Stimulated activated CD8-positive, alpha-beta memory T cell treated with anti-CD3 and anti-CD28 coated beads, Interleukin-15, amount 100 ng/mL, for 4 hours (primary cell): ENCODE measurements at regions not wholly inside any gene's neighbourhood (a gene's known extent, or its start where the extent isn't known, plus 50 kb on each side); places are given as distances from the start of the nearest gene placed in this dataset.

Source experiments
- DNase-seq, 2 donors: peaks; one replicate each; pipeline ENCODE4 v3.0.0-alpha.2; 2020; ENCODE audit warnings: low read depth in 2 of 2

DNA sequence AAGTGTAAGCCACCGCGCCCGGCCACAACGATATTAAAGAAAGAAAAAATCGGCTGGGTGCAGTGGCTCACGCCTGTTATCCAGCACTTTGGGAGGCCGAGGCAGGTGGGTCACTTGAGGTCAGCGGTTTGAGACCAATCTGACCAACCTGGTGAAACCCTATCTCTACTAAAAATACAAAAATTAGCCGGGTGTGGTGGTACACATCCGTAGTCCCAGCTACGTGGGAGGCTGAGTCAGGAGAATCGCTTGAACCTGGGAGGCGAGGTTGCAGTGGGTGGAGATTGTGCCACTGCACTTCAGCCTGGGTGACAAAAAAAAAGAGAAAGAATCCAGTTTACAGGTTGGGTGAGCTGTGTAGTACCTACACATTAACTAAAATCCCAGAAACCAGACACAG is 99.9 kb upstream of the CACNA1A start:
- DNase-seq, result no peak

DNA sequence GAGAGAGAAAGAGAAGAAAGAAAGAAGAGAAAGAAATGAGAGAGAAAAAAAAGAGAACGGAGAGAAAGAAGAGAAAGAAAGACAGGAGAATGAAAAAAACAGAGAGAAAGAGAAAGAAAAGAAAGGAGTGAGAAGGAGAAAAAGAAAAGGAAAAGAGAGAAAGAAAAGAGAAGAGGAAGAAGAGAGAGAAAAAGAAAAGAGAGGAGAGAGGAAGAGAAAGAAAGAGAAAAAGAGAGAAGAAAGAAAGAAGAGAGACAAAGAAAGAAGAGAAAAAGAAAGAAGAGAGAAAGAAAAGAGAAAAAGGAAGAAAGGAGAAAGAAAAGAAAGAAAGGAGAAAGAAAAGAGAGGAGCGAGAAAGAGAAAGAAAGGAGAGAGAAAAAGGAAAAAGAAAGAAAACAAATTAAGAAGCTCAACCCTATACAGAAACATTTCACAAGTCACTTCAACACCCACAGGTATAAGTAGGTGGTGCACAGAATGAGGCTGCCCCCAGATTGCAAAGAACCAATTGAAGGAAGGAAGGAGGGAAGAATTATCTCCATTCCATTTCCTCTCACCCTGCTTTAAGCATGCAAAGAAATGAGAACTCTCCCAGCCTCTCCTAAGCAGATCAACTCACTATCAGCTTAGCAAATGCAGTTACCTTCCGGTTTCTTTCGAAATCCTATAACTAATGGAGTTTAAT is 98.8 kb upstream of the CACNA1A start:
- no peak for DNase-seq

DNA sequence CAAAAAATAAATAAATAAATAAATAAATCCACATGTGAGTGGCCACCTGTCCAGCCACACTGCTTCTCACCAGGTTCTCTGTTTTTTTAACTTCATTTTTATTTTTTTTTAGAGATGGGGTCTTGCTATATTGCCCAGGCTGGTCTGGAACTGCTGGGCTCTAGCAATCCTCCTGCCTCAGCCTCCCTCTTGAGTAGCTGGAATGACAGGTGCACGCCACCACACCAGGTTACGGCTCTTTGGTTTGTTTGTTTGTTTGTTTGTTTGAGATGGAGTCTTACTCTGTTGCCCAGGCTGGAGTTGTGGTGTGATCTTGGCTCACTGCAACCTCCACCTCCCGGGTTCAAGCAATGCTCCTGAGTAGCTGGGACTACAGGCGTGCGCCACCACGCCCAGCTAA is 94.5 kb upstream of the CACNA1A start:
- DNase-seq, result no peak

DNA sequence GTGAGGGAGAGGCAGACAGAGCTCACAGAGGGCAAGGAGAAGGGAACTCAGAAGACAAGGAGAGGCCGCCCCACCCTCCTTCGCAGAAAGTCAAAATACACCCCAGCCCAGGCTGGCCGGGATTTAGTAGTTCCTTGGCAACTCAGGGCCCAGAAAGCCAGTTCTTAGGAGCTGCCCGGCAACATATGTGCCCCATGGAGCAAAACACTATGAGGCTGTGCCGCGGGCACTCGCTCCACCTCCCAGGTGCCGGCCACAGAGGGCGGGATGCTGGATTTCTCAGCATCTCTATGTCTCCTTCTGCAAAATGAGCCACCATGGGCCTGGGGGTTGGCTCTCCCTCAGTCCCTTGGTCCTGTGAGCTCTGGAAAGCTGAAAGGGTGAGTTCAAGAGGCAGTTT is 93.8 kb upstream of the CACNA1A start:
- no peak for DNase-seq

DNA sequence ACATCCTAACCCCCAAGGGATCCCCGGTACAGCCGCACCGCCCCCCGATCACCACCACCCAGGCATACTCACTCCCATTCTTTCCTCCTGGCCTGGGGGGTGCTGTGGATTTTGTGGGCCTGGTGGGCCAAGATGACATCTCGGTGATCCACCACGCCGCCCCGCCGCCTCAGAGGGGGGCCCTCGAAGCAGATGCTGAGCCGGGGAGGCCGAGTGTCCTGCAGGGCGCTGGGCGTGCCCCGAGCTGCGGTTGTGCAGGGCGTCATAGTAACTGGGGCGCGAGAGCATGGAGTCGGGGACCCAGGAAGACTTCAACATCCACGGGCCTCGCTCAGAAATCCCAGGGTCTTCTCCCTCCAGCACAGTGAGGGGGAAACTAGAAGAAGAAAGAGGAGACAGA is 93.4 kb upstream of the CACNA1A start:
- DNase-seq, result no peak

DNA sequence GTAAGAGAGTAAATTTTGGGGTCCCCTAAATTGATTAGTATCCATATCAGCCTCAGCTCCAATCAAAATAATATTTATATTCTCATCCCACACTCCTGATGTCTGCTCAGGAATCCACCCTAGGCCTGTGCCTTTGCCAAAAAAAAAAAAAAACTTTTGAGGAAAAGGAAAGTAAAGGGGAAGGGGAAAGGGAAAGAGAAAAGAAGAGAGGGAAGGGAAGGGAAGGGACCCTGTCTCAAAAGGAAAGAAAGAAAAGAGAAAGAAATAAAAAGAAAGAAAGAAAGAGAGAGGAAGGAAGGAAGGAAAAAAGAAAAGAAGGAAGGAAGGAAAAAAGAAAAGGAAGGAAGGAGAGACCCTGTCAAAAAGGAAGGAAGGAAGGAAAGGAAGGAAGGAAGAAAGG is 91.8 kb upstream of the CACNA1A start:
- no peak for DNase-seq

DNA sequence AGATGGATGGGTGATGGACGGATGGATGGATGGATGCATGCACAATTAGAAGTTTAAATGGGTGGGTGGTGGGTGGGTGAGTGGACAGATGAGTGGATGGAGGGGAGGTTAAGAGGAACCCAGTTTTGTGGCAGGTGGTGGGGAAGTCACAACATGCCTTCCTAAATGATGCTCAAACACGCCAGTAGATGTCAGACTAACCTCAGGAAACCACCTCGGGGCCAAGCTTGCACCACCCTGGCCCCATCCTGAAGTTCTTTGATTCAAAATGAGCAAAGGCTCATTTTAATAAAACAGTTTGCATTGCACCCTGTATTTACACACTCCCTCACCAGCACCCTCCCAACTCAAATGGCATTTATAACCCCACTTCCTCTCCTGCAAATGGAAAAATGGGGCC is 91.4 kb upstream of the CACNA1A start:
- peak in 1 of 2 donors; percentile 15 for DNase-seq

DNA sequence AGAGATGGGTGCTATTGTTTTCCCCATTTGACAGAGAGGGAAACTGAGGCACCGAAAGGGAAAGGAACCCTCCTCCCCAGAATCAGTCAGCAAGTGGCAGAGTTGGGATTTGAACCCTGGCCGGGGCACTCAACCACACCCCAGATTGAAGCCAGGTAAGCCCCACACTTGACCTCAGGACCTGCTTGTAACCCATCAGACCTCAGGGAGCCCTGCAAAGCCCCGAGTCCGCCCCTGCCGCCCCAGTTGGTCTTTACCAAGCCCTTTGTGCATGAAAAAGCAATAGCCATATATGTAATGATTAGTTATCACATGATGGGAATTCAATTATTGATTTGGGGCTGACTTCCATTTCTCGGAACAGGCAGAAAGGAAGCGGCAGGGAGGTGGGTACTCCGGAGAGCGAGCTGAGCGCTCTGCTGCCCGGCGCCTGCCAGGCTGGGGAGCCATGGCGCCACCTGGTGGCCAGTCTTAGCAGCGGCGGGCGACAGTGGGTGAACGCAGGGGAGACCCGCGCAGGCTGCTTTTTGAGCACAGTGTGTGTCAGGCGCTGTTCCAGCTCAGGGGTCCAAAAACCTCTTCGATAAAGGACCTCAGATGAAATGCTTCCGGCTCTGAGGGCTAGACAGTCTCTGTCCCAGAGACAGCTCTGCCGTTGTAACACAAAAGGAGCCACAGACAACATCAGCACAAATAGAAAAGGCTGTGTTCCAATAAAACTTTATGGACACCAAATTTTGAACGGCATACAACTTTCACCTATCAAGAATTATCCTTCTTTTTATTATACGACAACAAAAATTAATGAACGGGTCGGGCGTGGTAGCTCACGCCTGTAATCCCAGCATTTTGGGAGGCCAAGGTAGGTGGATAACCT is 82.9 kb upstream of the CACNA1A start:
- peak; percentile 47 to 64 for DNase-seq

DNA sequence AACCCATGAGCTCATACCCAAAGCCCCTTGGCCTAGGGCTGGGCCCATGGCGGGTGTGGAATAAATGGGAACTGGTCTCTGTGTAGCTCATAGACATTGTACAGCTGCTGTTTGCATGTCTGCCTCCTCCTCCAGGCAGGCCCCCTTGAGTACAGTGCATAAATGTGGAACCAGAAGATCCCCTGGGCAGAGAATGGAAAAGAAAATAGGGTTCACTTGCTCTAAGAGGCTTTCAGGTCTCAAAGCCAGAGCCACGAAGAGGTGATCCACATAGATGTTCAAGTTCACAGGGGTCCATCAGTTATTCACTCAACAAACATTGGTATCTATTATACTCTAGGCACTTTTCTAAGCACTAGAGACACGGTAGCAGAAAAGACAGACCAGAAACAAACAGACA is 79.2 kb upstream of the CACNA1A start:
- DNase-seq, result no peak

DNA sequence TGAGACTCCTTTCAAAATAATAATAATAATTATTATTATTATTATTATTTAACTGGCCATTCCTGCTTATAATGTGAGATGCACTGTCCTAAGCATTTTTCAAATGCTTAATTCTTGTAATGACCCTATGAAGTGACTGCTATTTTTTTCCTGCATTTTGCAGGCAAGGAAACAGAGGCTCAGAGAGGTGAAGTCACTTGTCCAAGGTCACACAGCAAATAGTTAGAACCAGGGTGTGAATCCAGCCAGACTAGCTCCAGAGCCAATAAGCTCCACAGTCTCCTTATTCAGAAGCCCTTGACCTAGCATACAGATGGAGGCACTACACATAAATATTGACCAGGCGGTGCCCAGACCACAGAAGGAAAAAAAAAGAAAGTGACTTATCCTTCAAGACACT is 77.5 kb upstream of the CACNA1A start:
- DNase-seq, result no peak

DNA sequence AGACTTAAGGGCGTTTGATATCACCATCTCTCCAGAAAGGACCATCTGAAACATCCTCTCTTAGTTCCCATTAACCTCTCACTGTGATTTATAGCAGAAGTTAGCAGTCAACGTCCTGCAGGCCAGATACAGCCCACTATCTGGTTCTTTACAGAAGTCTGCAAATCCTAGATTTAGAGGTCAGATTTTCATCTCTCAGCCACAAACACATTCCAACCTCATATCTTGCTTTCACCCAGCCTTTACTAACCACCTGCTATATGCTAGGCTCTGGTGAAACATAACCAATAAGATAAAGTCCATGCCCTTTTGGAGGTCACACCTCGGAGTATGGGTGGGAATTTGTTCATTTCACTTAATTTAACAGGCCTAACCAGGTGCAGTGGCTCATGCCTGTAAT is 76.8 kb upstream of the CACNA1A start:
- DNase-seq, result no peak

DNA sequence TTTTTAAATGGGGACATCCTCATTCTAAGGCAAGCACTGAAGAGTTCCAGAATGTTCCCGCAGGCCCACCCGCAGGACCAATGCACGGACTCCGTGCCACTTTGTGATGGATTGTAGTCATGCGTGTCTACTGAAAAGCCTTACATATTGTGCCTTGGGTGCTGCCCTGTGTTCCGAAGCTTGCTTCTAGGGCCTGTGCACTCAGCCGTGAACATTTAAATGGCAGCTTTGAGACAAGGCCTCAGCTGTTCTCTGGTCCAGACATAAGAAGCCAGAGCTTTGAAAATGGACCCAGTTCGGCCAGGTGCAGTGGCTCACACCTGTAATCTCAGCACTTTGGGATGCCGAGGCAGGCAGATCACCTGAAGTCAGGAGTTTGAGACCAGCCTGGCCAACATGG is 75.3 kb upstream of the CACNA1A start:
- DNase-seq, result no peak

DNA sequence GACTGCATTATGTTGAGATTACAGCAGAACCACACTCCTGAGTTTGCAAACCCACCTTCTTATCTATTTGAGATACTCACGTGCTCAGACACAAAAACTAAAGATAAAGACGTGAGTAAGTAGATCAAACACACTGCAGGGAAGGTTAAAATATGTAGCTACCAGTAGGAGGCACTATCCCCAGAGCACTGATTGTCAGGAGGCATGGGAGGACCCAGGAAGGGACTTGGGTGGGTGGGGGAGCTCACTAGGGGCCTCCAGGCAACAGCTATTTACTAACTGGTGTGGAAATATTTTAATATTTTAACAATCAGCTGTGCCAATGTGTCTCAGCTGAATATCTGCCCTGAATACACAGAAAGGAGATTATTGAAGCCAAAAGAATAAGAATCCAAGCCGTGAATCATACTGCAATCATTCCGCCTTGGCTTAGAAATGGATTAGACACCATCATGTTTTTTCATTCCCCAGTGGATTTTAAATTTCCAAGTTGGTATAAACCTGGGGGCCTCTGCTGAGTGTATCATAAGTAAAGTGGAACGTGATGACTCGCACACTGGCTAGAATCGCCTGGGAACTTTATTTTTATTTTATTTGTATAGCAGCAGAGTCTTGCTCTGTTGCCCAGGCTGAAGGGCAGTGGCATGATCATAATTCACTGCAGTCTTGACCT is 73.2 kb upstream of the CACNA1A start:
- no peak for DNase-seq

DNA sequence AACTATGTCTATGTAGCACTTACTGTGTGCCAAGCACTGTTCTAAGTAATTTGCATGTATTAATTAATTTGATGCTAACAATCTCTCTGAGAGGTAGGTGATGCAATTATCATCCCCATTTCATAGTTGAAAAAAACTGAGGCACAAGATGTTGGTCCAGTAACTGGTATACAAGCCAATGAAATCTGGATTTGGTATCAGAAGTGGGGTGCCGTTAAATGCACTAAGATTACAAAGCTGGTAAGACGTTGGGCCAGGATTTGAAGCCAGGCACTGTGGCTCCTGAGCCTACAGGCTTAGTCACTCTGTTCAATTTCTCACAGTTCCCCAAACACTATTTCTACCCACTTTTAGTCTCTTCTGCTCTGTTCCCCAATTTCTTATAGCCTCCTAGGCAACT is 70.4 kb upstream of the CACNA1A start:
- DNase-seq, result no peak

DNA sequence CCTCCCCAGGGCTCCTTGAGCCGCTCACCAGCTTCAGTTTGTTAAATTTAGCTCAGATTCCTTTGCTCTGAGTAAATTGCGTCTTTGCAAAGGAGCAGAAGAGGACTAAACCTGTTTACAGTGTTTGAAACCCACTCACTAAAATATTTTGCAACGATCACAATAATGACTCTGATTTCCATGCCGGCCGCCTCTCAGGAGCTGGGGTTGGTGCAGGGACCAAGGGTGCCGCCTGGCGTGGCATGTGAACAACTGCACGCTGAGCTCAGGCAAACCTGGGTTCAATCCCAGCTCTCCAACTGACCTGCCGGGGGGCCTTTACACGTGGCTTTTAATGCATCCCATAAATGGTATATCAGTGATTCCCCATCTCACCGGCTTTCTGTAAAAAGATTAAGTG is 68.7 kb upstream of the CACNA1A start:
- no peak for DNase-seq

DNA sequence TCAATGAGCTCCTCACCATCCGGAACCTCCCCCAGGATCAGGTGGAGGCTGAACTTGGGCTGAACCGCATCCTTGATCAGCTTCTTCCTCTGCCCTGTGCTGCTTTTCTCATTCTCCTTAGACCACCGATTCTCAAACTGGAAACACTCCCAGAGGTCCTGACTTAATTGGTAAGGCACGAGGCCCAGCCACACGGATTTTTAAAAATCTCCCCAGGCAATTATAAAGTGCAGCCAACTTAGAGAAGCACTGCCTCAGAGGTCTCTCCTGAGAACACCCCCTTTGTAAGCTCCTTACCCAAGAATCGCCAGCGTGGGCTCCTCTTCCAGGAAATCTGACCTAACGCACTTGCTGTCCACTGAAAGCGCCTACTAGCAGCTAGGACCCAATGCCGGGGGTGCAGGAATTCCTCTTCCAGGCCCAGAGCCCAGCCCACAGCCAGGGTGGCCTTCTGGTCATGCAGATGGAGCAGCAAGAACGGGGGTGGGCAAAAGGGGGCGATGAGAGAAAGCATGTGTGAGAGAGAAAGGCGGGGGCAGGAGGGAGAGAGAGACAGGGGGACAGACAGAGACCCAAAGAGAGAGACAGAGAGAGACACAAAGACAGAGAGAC is 66.9 kb upstream of the CACNA1A start:
- DNase-seq, result no peak

DNA sequence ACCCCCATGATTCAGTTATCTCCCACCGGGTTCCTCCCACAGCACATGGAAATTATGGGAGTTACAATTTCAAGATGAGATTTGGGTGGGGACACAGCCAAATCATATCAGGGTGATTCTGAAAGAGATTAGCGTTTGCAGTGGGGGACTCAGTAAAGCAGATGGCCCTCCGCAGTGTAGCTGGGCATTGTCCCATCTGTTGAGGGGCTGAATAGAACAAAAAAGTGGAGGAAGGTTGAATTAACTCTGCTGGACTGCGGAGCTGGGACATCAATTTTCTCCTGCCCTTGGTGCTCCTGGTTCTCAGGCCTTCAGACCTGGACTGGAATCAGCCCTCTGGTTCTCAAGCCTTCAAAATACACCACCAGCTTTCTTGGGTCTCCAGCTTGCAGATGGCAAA is 55.2 kb upstream of the CACNA1A start:
- DNase-seq, result no peak

DNA sequence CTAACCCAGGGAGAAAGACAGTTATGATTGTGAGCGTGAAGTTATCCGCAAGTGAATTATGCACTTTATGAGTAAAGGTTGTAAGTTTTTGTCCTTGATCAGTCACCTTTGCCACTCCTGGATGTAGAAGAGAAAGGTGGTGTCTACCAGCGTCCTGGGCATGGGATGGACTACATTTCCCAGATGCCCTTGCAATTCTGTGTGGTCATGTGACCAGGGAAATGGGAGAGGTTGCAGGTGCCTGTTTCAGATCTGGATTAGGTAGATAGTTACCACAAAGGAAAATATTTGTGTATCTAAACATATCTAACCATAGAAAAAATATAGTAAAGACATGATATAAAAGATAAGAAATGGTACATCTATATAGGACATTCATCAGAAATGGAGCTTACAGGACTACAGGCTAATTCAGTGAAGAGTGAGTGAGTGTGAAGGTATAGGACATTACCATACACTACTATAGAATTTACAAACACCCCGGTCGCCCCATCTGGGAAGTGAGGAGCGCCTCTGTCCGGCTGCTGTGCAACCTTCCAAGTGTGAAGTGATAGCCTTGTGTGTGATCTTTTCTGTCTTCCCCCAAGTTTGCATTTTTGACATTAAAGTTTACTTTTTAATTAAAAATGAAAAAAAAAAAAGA is 51.6 kb upstream of the CACNA1A start:
- no peak for DNase-seq

DNA sequence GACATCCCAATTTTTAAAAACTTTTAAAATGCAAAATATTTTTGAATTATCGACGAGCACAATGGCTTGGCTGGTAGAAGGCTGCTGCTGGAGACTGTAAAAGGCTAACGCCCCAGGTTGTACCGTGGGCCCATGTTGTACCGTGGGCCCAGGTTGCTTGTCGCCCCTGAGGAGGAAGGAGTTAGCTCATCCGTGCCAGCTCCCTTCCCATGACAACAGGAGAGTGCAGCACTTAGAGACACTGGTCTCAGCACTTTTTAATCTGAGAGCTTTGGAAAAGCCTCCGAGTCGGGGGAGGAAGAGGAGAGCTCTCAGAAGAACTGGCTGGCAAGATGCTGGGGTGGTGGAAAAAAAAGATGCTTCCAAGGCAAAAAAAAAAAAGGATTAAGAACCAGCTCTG is 50.3 kb upstream of the CACNA1A start:
- DNase-seq, result no peak
